HG03025 (cell line): ENCODE measurements at regions not wholly inside any gene's neighbourhood (a gene's known extent, or its start where the extent isn't known, plus 50 kb on each side); places are given as distances from the start of the nearest gene placed in this dataset.

Experiments used
- ATAC-seq: cut with Tn5 transposase; IDR thresholded peaks from one replicate; pipeline ENCODE4 v1.9.1; 2021; ENCODE audit warnings: mild to moderate bottlenecking, moderate library complexity; ENCODE audit not compliant: unreplicated experiment, low FRiP score

DNA sequence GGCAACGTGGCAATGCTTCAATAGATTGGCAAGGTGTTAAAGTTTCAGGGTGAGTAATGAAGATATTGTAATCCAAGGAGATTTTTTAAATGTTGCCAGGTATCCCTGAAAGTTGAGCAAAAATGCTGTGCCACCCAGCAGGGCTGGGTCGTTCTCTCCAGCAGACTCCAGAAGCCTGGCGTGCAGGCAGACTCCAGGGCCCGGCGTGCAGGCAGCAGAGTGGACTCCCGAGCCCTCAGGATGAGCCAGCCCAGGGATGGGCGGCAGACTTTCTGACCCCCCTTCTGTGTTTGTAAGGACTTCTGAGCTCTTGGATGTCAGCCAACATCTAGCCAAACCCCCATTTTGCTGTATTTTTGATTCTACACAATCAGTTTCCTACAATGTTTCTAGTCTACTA lies 289.1 kb downstream of the ZNF516 start:
- no peak for ATAC-seq

DNA sequence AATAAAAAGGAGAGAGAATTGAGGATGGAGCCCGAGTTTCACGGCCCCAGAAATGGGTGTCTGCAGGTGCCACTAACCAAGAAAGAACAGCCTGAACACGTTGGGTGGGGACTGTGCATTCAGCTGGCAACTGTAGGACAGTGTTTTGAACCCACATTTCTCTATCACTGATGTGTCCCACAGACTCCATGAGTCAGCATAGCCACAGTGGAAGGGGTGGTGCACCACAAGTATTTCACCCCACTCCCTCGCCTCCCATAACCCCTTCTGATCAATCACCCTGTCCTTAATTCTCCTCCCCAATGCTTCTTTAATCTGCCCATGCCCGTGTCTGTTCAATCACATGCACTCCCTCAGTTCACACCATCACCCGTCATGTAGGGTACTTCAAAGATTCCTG lies 291.5 kb downstream of the ZNF516 start:
- no peak for ATAC-seq

DNA sequence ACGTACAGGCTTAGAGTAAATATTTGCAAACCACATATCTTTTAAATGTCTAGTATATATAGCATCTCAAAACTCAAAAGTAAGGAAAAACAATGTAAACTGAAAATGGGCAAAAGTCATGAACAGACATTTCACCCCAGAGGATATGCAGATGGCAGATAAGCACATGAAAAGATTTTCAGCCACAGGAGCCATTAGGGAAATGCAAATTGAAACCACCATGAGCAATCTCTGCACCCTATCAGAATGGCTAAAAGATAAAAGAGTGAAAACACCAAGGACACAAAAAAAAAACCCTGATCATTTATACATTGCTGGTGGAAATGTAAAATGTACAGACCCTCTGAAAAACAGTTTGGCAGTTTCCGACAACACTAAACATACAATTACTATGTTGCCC lies 292.7 kb downstream of the ZNF516 start:
- no peak for ATAC-seq

DNA sequence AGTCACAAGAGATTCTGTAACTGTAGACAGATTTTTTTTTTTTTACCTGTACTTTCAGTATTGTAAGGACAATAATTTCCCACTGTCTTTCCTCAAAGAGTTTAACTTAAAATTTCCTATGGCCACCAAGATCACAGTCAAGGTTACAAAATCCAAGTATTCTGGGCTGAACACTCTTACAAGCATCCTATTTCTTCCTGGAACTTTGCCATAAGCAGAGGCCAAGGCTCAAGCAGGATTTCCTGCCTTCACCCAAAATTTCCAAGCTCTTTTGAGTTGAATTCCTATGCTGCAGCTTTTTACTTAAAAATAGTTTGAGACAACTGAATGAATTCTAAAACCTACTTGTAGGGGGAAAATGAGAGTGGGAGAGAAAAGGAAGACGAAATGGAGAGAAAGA lies 299.4 kb downstream of the ZNF516 start:
- ATAC-seq, result no peak

DNA sequence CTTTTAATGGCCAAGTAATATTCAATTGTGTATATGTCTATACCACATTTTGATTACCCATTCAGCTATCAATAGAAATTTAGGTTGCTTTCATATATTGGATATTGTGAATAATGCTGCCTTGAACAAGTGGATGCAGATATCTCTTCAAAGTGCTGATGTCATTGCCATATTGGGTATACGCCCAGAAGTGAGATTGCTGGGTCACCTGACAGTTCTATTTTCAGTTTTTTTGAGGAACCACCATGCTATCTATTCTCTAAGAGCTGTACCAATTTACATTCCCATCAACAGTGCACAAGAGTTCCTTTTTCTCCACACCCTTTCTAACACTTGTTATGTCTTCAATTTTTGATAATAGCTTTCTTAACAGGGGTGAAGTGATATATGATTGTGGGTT lies 306.9 kb downstream of the ZNF516 start:
- no peak for ATAC-seq

DNA sequence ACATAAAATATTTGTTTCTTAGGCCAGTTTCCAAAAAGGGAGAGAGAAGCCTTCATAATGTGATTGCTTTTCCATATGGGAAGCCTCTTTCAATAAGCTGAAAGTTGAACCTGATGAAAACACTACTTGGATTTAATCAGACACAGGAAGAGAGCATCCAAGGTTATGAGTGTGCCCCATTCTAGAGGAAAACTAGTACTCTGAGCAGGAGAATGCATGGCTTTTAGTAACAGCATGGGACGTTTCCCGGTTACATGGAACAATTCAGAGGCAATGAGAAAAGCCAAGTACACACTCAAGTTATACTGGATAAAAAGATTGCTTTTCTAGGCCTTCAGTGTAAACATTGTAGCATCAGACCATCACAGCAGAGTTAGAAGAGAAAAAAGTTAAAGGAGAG lies 315.8 kb downstream of the ZNF516 start:
- no peak for ATAC-seq

DNA sequence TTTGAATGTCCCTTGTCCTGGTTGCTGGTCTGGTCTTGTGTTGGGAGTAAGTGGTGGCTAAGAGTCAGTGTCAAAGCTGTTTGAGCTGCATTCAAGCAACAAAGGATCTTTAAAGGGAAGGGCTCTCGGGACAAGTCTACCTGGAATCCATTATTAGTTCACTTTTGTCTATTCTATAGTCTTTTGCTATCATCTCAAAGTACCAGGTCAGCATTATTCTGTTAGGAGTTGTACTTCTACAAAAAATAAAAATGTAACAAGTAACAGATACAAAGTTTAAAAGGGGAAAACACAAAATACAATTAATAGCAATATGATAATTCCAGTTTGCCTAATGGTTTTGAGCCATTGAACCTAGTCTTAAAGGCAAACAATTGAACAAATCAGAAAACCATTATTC lies 317.9 kb downstream of the ZNF516 start:
- no peak for ATAC-seq

DNA sequence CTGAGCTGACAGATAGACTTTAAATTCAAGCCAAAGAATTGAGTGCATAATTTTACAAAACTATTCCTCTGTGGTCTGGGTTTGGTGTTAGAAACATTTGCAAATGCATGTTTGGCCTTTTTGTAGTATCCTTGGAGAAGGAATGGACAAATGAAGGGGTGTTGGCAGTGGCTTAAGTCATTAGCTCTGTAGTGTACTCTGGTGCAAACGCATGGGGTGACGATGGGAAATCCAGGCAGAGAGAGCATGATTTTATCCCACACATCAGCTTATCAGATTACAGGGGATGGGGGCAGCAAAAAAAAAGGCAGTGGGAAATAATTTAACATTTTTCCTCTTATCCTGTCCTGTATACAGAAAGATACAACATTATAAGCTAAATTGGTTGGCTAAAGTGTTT lies 320.6 kb downstream of the ZNF516 start:
- no peak for ATAC-seq

DNA sequence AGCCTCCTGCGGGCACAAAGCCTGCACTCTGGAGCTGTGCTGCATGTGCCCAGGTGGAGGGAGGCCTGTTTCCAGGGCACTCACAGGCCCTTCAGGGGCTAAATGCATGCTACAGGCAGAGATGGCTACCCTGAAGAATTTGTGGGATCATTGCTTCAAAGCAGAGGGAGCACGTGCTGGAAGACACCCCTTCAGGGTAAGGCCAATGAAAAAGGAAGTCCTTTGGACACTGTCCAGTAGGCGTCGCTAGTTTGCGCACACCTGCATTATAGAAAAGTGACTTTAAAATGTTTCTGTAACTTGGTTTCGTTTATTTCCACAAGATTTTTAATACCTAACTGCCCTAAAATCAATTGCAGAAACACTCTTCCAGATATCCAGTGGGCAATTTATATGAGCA lies 325.3 kb downstream of the ZNF516 start:
- ATAC-seq, result no peak

DNA sequence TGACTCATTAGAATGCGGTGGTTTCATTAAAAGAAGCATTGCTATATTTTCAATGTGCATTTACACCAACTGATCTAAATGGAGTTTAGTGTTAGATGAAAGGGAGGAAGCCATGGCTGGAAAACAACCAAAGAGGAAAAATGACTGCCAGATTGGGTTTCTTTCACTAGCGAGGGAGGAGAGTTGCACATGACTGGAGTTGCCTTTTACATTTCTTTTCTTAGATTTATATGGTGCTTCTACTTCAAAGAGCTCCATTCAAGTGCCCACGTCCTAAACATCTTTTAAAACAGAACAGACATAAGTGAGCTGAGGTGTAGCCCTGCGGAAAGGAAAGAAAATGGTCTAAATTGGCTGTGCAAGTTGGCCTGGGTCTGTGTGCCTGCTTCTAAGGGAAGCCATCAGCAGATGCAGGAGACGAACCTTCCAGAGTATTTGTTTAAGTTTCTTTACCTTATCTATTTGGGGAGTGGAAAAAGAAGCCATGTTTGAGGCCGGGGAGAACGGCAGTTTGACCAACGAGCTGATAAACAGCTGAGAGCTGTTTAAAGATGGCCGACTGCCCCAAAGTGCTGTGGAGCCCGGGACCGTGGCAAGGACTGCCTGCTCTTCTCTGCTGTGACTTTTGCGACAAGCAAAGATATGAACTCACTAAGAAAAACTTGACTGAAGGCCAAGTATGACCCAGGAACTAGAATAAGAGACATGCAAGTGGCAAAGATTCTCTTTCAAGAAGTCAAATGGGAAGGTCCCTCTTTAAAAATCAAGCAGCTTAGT lies 327.0 kb downstream of the ZNF516 start:
- ATAC-seq, result no peak

DNA sequence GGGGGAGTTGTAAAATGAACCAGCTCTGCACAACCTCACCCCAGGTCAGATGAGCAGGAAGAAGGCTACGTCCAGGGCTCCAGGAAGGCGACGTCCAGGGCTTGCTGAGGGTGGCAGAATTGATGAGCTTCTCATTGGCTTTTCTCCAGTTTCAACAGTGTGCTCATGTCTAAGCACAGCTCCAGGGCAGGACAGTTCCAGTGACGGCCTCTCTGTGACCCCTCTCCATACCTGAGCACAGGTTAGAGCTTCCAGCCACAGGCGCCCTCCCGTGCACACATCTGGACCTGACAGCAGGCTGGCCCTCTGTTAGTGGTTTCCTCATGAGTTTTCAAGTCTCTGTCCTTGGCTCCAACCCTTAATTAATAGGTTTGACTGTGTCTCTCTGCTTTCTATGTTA lies 327.6 kb downstream of the ZNF516 start:
- ATAC-seq, result no peak

DNA sequence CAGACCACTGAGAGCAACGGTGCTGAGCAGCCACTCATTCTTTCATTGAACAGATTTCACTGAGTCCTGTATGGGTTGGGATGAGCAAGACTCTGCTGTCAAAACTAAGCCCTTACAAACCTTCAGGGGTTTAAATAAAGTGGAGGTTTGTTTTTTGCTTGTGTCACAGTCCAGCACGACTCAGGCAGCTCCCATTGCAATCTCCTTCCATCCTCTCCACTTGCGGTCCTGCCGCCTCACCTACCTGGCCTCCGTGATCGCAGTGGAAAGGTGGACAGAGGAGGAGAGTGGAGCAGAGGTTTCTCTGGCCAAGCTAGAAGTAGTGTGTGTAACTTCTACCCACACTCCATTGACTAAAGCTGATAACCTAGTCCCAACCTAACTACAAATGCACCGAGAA lies 332.2 kb downstream of the ZNF516 start:
- no peak for ATAC-seq

DNA sequence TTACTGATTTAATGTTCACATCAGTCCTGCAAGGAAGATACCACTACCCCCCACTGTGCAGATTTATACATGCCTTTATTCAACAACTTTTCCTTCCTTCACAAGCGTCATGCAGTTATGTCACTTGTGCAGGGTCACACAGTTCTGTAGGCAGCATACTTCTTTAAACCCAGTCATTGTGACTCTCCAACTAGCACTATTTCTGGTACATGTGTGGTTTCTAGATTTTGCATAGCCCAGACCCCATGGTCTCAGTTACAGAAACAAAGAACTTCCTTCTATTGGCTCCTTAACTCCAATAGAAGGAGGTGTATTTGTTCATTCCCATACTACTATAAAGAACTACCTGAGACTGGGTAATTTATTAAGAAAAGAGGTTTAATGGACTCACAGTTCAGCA lies 333.1 kb downstream of the ZNF516 start:
- no peak for ATAC-seq

DNA sequence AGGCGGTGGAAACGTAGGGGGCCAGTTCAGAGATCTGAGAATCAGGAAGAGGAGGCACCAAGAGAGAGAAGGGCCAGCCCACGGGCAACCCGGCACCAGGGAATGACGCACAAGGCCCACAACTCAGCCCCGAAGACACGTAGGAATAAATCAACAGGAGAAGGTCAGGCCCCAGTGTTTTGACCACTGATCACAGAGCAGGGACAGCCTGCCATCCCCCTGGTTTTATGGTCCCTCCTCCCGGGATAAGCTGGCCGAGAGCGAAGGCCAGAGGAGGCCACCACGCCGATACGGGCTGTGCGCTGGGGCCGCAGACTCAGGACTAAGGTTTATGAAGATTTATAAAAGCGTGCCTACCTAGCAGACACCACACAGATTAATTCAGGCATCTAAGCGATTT lies 341.4 kb downstream of the ZNF516 start:
- ATAC-seq, result no peak

DNA sequence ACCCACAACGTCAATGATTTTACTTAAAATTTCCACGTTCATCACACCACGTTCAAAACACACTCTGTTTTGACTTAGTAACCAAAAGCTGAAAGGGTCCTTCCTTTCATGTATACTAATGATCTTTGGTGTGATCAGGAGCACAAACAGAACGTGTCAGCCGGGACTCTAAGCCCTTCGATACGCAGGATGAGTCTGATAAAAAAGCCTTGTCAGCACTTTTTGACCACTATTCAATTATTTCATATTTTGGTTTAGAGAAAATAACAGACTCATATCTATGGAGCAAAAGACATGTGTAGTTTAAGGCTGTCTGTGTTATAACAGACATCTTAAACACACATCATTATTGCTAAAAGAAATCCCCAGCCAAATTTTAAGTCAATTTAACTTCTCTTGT lies 345.3 kb downstream of the ZNF516 start:
- no peak for ATAC-seq

DNA sequence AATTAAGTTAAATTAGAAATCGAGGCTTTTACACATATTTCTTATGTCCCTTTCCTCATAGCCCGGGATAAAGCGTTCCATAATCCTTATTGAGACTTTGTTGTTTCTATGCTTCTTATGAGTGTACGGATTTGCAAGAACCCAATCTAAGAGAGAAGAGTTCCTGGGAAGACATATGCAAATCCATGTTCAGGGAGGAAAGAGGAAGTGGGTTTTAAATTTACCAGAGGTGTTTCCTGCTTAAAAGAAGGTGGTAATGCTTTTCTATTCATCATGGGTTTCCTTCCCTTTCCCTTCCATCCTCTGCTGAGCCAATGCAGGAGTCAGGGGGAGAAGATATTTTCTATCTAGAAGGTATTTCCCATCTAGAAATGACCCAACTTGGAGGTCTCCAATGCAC lies 345.8 kb downstream of the ZNF516 start:
- ATAC-seq, result no peak

DNA sequence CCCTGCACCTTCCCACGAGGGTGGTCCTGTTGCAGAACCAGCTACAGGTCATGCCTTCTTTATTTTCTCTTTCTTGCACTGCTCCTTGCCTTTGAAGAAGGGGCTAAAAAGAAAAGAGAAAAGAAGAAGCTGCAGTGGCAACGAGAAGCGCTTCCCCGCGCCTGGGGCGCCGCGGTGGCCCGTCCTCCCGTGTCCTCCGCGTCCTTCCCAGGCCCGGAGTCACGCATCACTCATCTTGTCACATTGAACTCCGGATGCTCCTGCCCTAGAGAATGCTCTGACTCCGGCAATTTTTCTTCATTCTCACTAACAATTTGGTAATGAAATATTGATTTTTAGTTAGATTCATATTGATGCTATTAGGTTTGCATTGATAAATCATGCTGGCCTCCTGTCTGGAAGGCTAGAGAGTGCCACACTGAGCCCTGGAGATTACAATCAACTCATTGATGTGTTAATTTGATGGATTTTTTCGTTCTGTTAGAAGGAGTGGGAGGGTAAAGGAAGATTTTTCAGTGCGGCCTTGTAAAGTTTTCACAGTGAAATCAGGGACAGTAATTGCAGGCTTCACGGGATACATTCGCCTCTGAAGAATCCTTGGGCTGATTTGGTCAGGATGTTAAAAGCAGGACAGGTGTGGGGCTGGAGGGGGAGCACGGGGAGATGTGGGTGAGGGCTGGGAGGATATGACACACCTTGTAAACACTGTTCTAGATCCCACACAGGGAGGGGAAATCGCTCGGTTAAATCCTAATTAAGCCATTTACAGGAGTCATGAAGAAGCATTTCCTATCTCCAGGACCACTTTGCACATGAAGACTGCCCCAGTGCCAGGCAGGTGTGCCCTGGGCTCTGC lies 349.3 kb downstream of the ZNF516 start:
- no peak for ATAC-seq

DNA sequence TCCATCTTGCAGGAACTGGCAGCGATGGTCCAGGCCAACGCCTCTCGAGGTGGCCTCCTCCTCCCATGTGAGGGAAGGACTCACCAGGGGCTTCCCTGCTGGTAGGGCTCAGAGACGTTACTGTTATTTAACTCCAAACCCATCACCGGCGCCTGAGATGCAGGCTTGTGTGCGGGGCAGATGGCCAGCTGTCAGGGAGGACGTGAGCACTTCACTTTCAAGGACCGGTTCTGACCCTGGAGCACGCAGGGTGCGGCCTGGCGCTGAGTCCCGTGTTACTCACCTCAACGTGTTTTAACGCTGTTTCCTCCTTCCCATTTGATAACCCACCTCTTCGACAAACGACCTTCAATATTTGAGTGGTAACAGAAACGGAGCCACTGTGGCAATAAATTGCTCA lies 350.2 kb downstream of the ZNF516 start:
- no peak for ATAC-seq

DNA sequence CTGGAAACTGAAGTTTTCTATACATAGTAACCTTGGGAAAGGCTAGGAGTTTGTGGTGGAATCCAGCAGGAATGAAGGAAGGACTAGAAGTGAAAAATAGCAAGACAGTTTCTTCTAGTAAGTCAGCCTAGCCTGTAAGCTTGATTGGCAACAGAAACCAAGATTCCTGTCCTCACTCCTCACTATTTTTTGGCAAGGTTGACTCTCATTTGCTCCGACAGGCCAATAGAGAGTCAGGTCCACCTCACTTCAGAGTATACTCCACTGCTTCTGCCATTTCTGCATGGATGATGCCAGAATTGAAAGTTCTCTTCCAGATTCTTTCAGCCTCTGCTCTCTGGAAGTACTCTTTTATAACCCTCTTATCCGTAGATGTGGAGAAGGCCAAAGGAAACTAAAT lies 352.4 kb downstream of the ZNF516 start:
- ATAC-seq, result no peak

DNA sequence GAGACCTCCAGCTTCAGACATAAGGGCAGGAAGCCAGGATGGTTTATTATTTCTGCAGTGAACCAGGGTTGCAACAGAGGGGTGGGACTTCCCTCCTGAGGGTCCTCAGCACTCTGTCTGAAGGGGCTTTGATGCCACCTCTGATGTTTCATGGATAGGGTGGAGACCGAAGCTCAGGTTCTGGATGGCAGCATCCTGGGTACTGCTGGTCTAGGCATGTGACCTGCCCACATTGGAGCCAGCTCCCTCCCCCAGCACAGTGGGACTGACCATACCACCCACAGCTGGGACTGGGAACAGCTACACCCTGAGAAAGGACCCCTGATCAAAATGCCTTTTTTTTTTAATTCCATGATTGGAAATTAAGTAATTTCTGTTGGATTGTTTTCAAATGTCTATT lies 355.2 kb downstream of the ZNF516 start:
- no peak for ATAC-seq

DNA sequence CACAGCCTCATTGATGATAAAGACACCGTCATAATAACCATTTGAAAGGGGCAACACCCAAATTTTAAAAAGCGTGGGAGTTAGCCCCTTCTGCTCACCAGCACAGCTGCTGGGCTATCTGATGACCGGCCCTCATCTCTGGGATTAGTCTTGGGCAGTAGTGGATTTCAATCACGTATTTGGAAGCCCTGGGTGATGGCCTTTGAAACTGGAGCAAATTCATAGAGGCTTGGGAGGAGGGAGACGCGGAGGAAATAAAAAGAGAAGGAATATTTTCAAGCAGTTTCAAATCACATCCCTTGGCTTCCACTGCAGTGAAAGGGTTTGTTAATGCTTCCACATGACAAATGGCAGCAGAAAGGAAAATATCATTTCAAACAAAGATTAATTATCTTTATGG lies 357.8 kb downstream of the ZNF516 start:
- no peak for ATAC-seq

DNA sequence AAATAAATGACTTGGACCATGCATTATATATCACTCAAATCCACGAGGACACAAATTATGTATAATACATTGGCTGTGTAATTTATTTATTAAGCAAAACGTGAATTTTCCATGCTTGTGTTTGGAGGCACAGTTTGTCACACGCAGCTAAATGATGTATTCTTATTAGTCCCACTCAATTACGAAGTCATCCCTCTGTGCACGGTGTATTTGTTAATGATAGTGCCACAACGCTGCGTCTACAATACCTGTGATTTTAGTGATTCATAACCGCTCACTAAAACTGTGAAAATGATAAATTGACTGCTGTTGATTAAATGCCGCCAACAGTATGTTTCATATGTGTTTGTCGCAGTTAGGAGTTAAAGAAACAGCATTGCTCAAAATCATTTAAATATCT lies 358.3 kb downstream of the ZNF516 start:
- no peak for ATAC-seq
